Fibroblast of lung (primary cell): ENCODE measurements at regions not wholly inside any gene's neighbourhood (a gene's known extent, or its start where the extent isn't known, plus 50 kb on each side); places are given as distances from the start of the nearest gene placed in this dataset.

ENCODE experiments used
- CTCF ChIP-seq, 2 donors: IDR thresholded peaks in 1 of 2; conservative IDR thresholded peaks in 1 of 2; 1 replicate in 1 of 2; 2 replicates in 1 of 2; pipeline ENCODE4 v1.5.1; 2011 to 2012; ENCODE audit warnings: low read length in 2 of 2, control low read depth in 1 of 2, inconsistent platforms in 1 of 2, low read depth in 1 of 2, mild to moderate bottlenecking in 1 of 2
- EZH2 ChIP-seq: IDR thresholded peaks from 2 replicates; pipeline ENCODE4 v1.5.1; 2012; ENCODE audit warnings: low read length, control low read depth, mild to moderate bottlenecking; ENCODE audit errors: missing control alignments

- TF ChIP-seq CTCF (conservative IDR thresholded peaks at IDR 0.05 in 1 of 2, IDR thresholded peaks at IDR 0.05 in 1 of 2; ENCODE audit: low read depth in 1 of 2, low read length in 2 of 2) (no peak), EZH2 (no peak)
These were observed 1905.1 kb downstream of the MAT2B start for GRCh38 chr5:165410476-165410875.
